HS-5 (cell line): ENCODE measurements at regions not wholly inside any gene's neighbourhood (a gene's known extent, or its start where the extent isn't known, plus 50 kb on each side); places are given as distances from the start of the nearest gene placed in this dataset.

ENCODE experiments used
- DNase-seq: peaks from one replicate; pipeline ENCODE4 v3.0.0-alpha.2; 2012; ENCODE audit warnings: low read depth

DNA sequence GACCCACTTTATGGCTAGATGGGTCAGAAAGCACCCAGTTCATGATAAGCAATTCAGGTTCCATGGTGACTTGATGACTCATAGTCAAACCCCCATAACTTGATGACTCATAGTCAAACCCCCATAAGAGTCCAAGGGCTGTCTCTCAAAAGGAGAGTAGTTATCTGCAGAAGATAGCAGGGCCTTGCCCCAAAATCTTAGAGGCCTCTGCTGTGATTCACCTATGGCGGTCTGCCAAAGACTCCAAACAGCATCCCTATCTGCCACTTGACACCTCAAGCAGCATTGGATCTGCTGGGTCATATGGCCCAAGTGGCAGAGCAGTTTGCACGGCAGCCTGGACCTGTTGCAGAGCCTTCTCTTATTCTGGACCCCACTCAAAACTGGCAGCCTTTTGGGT is 395.2 kb upstream of the KIF2A start:
- DNase-seq, result peak; percentile 4

DNA sequence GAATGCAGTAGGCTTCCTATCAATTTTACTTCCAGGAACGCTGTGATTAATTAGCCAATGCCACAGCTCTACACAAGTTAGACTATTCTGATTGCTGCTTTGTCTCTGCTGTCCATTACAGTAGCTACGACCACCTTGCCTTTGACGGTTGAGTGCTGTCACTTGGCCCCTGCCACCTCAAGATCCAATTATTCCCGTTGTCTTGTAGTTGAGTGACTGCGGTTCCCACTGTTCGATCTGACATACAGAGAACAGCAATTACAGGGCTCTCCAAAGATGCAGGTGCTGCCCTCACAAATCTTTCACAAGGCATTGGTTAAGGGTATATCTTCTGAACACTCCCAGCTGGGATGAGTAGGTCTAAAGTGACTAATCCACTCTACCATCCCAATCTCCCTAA is 393.4 kb upstream of the KIF2A start:
- DNase-seq, result no peak

- no peak for DNase-seq
These were observed 390.4 kb upstream of the KIF2A start for GRCh38 chr5:61915646-61916045.

DNA sequence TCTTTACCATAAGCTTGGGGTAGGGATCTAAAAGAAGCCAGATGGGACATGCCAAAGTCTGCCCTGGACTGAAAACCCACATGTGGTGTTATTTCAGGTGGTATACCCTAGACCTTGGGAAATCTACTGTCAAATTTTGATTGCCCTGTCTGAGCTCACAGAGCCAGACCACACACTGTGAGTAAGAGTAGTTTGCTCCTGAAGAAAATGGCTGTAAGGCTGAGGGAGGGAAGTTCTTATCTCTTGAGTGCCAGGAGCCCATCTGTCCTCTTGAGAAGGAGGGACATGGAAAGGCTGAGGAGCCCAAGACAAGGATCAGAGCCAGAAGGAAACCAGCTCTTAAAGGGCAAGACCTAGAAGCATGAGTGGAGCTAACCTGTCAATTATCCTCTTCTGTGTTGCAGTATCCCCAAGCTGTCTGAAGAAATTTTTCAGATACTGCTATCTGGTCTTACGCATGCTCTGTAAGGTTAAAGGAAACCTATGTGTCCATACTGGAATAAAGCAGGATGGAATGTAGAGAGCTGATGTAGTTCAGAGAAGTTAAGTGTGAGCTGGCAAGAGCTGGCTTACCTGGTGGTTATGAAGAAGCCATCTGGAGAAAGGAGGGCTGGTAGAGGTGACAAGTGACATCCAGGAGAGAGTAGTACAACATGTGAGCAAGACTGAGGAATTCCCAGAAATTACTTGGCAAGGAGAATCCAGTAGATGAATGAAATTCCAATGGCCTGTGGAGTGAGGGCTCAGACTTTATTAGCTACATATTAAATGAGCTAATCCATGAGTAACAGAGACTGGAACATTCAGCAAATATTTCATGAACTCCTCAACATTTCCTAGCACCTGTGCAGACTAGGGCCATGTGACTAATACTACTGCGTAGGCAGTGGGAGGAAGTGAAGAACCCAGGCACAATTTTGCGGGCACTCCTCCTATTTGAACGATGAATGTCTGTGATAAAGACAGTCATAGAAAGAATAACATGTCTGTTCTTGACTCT is 389.1 kb upstream of the KIF2A start:
- DNase-seq, result no peak

GRCh38 chr5:61918611-61919010 is 387.4 kb upstream of the KIF2A start:
- no peak for DNase-seq

- DNase-seq, result no peak
These were observed 386.1 kb upstream of the KIF2A start for GRCh38 chr5:61919920-61920319.

GRCh38 chr5:61924251-61924650 is 381.8 kb upstream of the KIF2A start:
- no peak for DNase-seq

DNA sequence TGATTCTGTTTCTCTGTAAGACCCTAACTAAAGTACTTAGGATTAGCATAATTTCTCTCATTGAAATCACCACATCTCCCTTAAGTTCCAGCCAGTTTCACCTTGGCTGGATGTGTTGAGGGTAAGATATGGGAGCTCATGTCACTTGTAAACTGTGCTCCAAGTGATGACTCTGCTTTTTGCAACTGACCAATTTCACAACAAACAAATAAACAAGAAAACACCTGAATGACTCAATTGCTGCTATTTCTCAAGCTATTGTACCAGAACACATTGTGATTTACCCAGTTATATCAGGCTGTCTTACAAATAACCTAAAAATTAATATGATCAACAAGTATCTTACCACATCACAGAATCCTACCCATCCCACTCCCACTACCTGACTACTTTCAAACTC is 379.1 kb upstream of the KIF2A start:
- no peak for DNase-seq

GRCh38 chr5:61931236-61931635 is 374.8 kb upstream of the KIF2A start:
- DNase-seq, result no peak

GRCh38 chr5:61933787-61934626 is 372.0 kb upstream of the KIF2A start:
- DNase-seq, result no peak

DNA sequence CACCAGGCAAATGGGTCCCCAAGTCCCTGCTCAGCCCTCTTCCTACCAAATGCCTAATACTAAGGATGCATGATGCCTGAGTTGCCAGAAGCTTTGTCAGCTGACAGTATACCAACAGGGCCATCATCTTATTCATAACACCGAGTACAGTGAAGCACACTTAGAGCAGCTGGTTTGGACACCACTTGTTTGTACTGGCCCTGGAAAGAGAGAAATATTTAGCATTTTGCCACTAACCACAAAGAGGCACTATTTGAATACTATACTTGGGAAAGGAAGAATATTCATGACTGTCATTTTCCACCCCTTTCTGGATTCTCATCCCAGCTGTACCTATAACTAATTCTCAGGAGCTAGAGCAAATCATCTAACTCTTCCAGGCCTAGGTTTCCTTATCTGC is 364.4 kb upstream of the KIF2A start:
- DNase-seq, result no peak

- DNase-seq, result no peak
These were observed 363.4 kb upstream of the KIF2A start for GRCh38 chr5:61942462-61943049.

- DNase-seq, result no peak
These were observed 362.3 kb upstream of the KIF2A start for GRCh38 chr5:61943713-61944112.

DNA sequence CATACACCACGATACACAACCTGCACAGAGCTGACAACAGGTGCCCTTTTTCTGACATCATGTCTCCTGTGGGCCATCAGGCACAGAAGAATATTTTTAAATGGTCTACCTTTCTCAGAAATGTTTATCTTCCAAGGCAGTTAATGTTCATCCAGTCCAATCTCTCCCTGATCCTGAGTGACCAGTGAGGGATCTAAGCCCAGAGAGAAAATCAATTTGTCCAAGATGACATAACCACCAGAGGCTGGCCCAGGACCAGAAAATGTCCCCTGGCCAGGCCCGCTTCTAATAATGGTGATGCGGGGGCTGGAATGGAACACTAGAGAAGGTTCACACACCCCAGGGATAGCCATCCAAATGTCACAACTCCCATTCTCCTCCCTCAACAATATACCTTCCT is 357.9 kb upstream of the KIF2A start:
- DNase-seq, result no peak

DNA sequence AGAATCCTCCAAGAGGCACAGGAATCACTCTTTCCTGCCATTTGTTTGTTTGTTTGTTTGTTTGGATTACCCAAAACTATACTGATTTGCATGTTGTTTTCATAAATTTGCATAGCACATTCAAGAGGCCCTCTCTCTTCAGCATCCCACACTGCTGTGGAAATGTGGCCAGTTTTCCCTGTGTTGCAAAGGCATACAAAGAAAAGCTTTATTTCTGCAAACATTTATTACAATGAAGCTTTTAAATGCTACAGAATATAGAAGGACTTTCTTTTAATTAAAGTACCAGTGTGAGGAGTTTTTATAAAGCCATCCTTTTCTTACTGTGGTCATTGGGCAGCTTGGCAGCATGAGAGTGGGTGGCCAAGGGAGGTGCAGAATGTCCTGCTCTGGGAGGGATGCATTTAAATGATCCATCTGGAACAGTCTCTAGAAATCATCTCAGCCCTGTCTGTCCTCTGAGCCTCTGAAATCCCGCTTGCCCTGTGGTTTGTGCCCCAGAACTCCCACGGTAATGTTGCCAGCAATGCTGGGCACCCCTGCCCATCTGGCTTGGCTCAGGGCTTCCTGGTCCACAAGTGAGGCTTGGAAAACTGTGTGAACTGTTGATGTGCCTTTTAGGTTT is 356.8 kb upstream of the KIF2A start:
- DNase-seq, result no peak

DNA sequence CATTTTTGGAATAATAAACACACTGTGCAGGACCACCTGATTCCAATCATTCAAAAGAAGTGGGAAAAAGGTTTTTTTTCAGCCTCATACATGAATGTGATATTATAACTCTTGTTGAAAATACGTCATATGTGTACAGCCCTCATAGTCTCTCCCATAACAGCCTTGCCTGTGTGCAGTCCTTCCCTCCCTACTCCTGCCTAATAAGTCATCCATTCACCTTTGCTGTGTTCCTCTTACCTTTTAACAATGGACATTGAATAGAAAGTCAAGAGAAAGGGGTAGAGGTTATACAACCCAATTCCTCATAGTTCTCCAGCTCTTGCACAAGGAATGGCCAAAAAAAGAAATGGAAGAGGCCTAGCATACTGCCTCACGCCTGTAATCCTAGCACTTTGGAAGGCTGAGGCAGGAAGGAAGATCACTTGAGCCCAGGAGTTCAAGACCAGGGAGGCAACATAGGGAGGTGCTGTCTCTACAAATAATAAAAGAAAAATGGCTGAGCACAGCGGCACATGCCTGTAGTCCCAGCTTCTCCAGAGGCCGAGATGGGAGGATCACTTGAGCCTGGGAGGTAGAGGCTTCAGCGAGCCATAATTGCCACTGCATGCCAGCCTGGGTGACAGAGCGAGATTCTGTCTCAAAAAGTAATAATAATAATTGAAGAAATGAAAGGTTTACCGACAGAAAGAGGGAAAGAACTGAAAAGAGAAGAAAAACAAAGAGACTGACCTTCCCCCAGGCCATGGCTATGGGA is 356.1 kb upstream of the KIF2A start:
- DNase-seq, result no peak

- DNase-seq, result no peak
These were observed 354.7 kb upstream of the KIF2A start for GRCh38 chr5:61951295-61951694.

DNA sequence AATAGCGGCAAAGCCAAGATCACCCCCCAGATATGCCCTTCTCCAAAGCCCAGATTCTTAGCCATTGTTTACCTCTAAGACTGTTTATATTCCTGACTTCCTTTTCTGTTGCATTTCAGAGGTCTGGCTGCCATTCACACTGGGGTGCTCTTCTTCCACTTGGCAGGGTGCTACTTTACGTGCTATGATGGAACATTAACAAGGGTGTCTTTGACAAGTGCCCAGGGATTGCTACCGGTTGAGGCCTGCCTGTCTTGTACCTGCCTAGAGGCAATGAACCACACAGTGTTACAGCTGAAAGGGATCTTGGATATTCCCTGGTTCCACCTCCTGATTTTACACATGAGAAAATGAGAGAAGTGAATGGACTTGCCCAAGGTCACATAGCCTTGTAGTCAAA is 352.1 kb upstream of the KIF2A start:
- no peak for DNase-seq

DNA sequence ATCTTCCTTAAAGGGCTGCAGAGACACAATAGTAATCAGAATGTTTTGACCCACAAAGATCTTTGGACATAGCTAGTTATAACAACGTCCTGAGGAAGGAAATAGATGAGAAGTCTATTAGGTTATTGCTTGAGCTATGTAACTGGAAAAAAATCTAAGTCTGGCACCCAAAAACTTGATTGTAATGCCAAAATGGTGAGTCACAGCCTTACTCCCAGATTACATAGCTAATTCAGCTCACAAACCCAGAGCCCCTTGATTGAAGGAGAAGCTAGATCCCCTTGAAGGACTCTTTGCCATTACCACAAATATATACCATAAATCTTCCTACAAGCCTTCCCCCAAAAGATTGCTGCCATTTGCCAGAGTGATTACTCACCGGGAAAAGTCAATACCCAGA is 341.8 kb upstream of the KIF2A start:
- peak; percentile 89 for DNase-seq

GRCh38 chr5:61965069-61965468 is 340.9 kb upstream of the KIF2A start:
- no peak for DNase-seq

DNA sequence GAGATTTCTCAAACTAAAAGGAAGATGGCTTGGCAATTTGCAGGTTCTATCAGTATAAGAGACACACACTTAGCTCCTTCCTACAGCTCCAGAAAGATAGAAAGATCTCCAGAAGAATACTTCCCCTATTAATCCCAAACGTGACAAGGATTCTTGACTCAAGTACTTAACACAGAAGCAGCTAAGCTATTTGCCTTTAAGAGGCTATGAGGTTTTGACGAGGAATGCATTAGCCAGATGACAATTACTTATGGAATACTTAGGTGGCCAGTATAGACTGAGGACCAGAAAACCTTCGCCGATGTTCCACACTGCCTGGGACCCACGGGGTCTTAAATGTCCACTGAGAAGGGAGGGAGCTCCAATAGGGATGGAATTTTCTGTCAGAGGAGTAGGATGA is 340.5 kb upstream of the KIF2A start:
- no peak for DNase-seq
